Hematopoietic multipotent progenitor cell treated with erythropoietin and hydrocortisone succinate and interleukin-3 and kit ligand, for 15 days (in vitro differentiated cells): ENCODE measurements at regions not wholly inside any gene's neighbourhood (a gene's known extent, or its start where the extent isn't known, plus 50 kb on each side); places are given as distances from the start of the nearest gene placed in this dataset.

Source experiments
- DNase-seq: peaks from one replicate; pipeline ENCODE4 v3.0.0-alpha.2; 2015; ENCODE audit warnings: low spot score

DNA sequence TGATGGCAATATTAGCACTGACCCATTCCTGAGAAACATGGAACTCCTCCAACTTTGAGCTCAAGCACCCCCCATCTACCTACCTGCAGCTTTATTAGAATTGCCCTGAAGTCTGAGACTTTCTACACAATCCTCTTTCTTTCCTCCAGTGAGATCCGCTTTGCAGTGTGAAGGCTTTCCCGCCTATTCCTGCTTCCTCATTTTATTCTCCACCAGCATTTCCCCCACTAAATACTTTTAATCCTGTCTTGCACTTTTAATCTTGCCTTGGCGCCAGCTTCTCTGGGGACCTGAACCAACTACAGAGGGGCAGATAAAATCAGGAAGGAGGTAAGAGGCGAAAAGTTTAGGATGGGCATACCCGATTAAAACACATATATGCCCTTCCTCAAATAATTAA lies 178.1 kb upstream of the PRDM1 start:
- no peak for DNase-seq

DNA sequence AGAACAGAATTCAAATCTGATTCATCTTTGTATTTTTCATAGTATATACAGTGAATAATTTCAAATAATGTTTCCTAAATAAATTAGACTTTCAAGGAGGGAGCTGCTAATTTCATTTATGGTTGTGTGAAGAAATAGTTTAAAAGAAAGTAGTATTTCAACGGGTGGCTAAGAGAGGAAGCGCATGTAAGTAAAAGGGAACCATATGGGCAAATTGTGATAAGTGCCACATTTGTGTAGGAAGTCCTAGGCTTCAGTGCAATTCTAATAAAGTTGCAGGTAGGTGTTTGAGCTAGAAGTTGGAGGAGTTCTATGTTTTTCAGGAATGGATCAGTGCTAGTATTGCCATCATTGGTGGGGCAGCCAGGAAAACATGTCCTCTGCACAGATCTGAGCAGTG lies 178.8 kb upstream of the PRDM1 start:
- no peak for DNase-seq

DNA sequence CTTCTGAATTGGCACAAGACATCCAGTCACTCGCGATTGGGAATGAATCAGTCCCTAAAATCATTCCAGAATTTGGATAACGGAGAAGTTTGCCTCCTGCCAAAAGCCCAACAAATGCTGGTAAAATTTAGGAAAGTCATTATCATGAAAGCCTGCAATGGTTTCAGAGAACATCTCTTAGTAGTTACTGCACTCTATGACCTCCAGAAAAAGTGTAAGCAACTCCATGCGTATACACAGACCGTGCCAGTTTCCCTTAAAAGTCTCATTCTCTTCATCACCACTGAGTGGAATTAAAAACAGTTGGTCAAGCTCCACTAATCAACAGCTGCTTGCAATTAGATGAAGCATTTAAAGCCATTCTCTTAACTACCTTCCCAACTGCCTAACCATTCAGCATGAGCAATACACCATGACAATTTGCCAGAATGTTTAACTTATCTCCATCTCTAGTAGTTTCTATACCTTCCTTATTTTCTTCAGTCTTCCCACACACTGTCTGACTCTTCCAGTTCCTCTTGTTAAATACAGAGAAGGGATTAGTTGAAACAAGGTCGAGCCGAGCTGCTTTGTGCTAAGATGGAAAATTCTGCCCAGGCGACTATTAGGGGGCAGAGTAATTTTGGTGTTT lies 183.6 kb upstream of the PRDM1 start:
- no peak for DNase-seq

DNA sequence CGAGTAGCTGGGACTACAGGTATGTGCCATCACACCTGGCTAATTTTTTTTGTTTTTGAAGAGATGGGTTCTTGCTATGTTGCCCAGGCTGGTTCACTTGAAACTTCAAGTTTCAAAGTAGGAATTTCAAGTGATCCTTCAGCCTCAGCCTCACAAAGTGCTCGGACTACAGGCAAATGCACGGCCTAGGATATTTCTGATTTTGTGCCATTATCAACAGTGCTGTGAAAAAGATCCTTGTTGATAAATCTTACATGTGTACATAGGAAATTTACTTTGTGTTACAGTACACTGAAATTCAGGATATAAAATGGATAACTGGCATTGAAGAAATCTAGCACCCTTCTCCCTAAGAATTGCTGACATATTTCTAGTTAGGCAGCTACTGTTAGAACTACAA lies 184.6 kb upstream of the PRDM1 start:
- DNase-seq: no peak

DNA sequence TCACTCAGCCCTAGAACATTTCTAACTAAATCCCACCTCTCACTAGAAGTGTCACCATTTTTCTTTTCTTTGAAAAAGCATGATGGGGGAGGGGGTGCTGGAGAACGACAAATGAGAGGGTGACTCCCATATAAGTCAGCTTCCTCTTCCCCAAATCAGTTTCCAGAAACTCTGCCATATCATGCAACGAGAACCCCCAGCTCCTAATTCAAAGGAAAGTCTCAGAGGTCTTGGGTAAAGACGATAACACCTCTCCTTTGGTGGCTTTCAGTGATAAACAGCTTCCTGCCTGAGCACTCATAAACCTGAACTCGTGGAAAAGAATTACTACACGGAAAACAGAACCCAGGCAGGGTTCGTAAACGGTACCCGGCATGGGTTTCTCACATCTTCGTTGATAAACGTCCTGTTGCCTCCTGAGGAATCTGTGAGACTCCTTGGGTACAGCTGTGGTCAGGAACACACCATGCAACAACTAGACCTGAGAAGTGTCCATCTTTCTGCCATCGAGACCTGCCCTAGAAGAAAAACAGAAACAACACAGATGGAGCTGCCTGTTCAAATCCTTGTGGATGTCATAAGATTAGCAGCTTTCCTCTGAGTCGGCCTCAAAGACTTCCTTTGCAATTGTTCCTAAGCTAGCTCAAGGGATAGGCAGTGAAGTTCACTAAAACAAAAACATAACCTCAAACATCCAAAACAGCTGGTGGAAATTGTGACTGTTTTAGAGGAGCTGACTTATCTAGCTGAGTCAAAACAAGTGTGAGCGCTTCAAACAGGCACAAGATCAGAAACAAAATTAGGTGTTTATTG lies 185.8 kb upstream of the PRDM1 start:
- no peak for DNase-seq

DNA sequence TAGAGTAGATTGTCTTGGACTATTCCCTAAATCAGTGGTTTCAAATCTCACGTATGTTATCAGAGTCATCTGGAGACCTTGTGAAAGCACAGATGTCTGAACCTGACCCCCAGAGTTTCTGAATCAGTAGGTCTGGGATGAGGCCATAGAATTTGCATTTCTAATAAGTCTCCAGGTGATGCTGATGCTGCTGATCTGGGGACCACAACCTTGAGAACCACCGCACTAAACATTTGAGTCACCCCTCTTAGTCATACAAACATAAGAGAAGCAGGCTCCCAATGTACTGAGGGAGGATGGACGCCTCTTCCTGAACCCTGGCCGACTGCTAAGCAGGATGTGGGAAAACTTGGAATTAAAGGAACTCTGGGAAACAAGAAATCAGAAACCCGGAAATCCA lies 187.8 kb upstream of the PRDM1 start:
- DNase-seq: no peak

DNA sequence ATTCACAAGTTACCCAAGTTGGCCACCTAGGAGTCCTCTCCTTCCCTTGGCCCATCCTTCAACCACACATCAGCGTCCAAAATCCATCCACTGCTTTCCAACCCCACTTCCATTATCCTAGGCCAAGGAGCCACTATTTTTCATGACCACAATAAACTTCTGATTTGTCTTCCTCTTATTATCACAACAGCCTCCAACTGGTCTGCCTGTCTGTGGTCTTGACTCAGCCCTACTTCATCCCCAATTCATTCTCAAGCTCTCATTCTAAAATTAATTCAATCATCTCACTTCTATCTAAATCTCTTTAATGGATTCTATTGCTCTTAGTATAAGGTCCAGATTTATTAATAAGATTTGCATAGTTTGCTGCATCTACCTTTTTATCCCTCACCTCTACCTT lies 189.0 kb upstream of the PRDM1 start:
- DNase-seq: no peak

DNA sequence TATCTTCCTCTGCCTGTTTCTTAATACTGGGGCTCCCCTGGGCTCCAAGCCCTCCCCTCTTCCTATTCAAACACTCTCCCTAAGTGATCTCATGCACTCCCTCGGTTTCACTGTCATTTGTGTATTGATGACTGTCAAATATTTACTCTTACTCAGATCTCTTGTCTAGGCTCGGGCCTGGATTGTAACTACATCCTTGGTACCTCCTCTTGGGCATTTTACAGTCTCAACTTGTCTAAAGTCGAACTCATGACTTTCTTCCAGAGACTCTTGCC lies 189.4 kb upstream of the PRDM1 start:
- no peak for DNase-seq

DNA sequence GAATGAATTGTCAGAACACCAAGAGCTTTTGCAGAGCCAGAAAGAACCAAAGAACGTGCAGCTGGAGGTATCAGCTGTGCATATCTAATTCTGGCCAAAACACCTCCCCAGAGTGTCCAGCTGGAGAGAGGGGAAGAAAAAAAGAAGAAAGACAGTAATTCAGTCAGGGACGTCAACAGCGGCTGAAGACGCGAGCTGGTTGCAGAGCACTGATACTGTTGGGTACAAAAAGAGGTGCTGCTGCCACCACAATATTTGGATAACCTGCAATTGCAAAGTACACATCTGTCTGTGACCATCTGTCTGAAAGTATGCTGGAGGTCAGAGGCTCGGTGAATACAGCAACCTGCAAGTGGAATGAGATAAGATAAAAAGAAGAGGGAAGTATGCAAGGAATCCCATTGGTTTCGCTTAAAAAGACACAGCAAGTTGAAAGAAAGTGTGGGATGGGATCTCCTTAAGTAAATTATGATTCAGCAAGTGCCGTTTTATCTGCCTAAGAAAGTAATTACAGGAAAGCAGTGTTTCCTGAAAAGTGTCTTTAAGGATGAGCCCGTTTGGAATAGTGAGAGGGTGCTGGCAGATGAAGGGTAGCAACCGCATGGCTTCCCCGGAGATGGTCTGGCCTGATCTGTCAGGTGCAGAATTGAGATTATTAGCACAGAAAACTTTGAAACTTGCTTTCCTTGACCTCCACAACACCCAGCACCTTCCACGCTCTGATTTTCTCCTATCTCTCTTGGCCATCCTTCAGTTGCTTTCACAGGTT lies 189.9 kb upstream of the PRDM1 start:
- no peak for DNase-seq

DNA sequence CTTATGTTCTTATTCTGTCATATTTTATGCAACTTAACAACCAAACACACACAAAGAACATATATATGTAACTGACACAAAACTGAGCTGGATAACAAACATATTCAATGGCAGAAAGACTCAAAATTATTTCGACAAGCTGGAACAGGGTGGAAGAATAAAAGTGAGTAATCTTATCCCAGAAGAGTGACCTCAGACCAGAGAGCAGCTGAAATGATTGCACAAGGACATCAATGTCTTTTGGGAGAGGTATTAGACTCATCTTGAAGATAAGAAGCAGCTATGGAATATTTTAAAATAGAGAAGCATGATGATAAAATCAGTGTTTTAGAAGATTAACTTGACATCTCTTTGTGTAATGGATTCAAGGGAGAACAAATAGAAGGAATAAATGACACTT lies 191.6 kb upstream of the PRDM1 start:
- DNase-seq: no peak

DNA sequence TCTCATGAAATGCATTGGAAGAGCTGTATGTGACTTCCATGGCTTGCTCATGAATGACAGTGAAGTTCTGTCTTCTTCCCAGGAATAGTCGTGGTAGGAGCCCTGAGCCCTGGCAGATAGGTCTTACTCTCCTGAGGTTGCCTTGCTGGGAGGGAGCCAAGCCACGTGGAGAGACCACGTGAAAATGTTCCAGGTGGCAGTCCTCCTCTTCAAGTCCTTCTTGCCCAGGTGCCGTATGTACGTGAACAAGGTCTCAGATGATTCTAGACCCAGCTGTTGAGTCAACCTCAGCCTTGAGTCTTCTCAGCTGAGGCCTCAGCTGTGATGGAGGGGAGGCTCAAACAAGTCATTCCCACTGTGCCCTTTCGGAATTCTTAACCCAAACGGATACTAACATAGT lies 192.4 kb upstream of the PRDM1 start:
- no peak for DNase-seq

DNA sequence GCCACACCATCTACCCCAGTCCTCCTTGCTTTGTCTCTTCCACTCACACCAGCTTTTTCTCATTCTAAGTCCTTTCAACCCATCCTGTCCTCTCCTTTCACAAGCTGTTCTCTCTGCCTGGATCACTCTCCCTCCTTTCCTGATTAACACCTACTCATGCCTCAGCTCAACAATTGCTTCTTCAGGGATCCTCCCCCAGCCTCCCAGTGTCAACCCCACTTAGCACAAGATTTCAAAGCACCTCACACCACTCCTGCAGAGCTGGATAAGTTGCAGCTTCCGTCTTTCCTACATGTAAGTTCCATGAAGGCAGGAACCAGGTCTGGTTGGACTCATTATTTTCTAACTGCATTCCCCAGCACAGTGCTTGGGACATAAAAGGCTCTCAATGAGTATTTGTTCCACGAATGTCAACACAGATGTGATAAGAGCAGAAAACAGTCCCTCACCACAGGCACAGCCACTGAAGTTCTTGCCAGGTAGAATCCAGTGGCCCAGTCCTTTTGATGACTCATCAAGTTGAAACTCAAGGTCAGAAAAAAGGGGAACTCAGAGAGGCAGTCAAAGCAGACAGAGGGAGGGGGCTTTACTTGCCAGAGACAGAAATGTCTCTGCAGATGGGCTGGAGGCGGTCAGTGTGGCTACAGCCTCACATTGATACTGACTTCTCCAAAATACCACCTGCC lies 193.4 kb upstream of the PRDM1 start:
- no peak for DNase-seq

DNA sequence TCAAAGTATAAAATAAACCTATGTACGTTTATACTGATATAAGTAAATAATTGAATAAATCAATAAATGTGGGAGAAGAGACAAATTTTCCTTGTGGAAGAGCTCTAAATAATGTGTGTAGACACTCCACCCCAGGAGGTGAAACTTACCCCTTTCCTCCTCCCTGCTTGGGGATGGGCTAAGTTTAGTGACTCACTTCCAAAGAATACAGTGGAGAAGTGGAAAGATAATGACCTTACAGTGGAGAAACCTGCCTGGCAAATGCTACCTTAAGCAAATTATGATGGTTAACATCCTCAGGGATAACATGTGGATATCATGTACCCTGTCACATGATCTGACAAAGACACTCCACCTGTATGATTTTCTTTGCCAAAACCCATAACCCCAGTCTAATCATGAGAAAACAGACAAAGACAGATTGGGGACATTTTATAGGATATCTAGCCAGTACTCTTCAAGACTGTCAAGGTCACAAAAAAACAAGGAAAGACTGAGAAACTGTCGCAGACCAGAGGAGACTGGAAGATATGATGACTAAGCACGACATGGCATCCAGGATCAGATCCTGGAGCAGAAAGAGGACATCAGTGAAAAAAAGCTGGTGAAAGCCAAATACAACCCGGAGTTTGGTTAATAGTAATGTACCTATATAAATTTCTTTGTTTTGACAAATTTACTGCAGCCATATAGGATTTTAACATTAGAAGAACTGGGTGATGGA lies 195.5 kb upstream of the PRDM1 start:
- DNase-seq: no peak

DNA sequence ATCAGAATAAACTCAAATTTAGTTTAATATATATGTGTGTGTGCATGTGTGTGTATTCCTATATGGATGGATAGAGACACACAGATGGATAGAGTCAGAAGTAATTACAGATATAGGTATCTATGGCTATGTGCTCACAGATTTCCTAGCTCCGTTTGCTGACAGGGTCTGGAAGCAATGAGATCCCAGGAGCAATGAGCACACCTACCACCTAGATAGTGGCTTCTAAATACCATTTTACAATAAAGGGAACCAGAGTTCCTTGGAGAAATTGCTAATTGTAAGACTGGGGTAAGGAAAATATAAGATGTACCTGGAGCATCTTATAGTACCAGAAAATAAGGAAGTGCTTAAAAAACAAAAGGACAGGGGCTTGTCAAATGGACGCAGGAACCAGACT lies 196.2 kb upstream of the PRDM1 start:
- no peak for DNase-seq

DNA sequence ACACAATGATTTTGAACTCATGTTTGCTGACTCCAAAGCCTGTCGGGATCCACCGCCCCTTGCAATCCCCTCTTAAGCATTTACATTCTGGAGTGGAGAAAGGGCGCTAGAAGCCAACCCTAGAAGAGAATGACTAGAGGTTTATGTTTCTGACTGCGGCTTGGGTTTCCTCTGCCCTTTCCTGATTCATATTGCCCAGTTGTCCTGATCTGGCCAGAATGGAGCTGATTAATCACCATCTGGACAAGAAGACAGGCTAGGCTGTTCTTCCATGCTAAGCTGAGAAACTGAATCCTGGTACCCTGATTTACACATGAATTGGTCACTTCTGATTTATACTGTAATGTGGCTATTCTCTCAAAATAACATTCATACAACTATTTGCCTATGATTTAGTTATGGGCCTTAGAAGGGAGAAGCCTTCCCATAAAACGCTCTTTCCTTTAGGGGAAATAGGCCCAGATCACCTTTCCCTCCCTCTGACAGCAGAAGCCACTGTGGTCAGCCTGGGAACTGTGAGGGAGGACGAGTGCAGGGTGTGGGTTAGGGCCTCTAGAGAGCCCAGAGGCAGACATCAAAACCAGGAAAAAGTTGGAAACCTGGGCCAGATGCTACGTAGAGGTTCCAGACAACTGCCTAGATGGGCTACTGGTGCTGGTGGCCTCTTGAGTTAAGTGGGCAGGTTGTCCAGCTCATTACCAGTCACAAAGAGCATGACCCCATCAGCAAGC lies 199.2 kb upstream of the PRDM1 start:
- no peak for DNase-seq

DNA sequence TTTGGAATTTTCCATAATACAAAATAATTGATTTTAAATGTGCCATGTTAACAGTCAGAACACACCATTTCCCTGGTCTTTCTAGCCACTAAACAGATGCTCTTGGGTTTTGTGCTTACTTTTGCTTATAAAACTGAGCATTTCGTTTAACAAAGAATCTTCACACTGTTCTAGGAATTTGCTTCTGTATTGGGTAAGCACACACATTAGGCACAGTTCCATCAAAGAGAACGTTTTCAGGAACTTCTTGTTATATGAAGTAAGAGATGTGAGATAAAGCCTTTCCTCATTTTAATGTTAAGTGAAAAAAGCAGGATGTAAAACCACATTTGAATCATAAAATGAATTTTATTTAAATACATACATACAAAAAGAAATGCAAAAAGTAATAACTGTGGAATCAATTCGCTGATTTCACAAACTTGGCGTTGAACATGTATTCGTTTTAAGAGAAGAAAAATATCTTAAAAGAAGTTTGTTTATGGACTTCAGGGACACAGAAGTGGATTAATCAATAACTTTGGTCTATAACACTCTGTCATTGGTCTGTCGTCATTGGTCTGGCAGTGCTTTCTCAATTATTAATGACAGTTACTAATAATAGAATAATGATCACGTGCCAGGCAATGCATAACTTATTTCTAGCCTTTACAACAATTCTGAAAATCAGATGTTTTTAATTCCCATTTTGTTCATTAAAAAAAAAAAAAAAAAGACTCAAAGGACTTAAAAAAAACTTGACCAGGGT lies 199.9 kb upstream of the PRDM1 start:
- no peak for DNase-seq

DNA sequence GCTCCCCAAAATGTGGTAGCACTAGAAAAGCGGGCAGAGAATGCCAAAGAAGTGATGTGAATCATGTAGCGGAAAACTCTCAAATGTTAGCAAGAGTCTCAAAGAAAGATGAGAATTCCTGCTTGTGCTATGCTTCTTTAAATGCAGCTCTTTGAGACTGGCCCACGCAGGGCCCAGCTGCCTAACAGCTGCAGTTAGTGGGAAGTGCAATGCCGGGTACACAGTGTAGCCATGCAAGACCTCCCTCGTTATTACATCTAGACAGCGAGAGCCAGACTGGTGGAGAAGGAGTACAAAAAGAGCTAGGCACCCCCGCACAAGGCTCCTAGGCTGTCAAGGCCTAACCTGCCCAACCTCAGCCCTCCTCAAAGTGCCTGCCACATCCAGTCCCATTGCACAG lies 201.7 kb upstream of the PRDM1 start:
- no peak for DNase-seq

DNA sequence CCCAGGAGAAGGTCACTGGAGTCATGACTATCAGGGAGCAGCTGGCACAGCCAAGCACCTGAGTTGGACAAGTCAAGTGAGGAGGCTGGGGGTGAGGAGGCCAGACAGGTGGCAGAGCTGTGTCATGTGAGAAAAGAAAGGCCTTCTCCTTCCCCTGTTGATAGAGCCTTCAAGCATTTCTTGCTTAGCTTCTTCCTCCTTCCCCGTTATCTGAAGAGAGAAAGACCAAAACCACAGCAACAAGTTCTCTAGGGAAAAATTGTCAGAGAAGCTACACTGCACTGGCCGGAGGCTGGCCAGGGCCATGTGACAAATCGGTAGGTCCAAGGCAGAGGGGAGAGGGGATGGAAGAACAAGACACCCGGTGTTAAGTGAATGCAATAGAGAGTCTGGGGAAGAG lies 202.1 kb upstream of the PRDM1 start:
- DNase-seq: no peak

DNA sequence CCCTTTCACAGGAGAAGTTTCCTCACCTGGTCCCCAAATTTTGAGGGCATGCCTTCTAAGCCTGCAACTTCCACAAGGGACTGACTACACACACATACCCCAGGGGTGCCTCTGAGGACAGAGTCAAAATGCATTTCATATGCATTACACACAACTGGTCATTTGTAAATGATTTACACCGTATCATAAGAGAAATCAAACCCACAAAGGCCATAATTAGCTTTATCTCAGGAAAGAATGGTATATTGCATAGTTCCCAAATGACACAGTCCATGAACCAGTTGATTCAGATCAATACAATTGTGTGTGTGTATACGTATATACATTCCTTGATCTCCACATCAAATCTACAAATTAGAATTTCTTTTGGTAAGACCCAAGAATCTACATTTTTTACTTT lies 203.3 kb upstream of the PRDM1 start:
- DNase-seq: no peak

DNA sequence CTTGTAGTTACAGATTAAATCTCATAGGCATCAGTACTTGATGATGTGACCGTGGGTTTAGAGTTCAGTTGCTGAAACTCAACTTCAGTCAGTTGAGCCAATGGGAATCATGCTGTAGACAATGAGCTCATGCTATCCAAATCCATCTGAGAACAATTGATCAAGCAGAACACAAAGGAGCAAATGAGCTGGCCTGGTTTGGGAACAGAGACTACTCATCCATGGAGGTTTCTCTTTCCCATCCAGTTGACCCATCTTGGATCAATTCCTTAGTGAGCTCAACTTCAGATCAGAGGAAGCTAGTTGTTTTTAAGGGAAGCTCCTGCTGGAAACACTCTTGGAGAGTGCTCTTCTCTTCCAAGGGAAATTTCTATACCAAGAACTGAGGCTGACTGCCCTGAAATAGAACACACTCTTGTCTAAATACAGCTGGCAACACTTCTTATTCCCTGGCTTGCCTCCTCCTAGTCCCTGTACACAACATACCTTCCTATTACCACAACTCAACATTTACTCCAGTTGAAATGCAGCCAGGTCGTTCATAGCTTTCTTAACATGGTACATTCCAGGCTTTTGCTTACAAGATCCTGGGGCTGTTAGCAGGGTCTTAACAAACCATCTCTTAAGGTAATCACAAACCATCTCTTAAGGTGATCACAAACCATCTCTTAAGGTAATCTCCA lies 203.9 kb upstream of the PRDM1 start:
- no peak for DNase-seq
